ENCODE measurements at regions not wholly inside any gene's neighbourhood (a gene's known extent, or its start where the extent isn't known, plus 50 kb on each side); places are given as distances from the start of the nearest gene placed in this dataset.

DNA sequence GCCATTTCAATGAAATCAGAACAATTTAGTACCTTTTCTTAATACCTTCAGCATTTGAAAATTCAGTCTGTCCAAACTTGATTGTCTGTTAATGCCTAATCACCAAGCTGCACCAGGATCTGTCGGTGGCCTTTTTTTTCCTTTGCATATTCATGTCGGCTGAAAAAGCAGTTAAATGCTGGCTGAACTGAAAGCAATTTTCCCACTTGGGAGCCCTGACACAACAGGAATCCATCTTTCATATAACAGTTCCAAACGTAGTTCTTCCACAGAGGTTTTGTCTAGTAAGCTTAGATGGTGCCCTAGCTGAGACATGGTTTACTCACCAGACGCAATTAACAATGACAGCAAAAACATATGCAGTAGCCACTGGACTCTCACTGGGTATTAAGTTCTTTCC is 83.6 kb upstream of the CHCHD3 start:
- TF ChIP-seq POLR2A (IDR thresholded peaks at IDR 0.05; ENCODE audit: low read length): no peak
- TF ChIP-seq GATA1 (IDR thresholded peaks at IDR 0.05; ENCODE audit: low read depth, low read length): no peak

All from erythroblast (primary cell).